ENCODE measurements at regions not wholly inside any gene's neighbourhood (a gene's known extent, or its start where the extent isn't known, plus 50 kb on each side); places are given as distances from the start of the nearest gene placed in this dataset.

DNA sequence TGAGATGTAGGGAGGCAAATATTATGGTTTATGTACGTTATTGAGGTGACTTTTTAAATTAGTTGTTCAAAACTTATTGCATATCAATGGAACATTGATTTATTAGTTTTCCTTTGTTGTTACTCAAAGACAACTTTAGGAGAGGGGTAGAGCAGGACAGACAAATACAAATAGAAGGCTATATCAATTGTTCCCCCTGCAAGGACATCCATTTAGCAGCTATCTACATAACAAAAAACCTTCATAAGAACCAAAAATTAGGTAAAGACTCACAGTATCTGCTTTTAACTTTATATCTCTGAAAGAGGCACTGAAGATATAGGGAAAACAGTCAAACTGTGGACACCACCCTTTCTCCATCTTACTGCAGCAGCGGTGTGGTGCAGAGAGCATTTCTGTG is 958.8 kb downstream of the DIPK2A start:
- Mint-ChIP-seq H3K27me3 (ENCODE audit: insufficient read depth, unreplicated experiment) (no peaks in the 10 kb centered on the region), H3K9me3 (ENCODE audit: unreplicated experiment) (peaks cover 8% of the 10 kb centered on the region), H3K36me3 (ENCODE audit: insufficient read depth, unreplicated experiment) (no peaks in the 10 kb centered on the region), H3K4me1 (ENCODE audit: insufficient read depth, unreplicated experiment) (no peaks in the 10 kb centered on the region), H3K27ac (ENCODE audit: low read depth, unreplicated experiment) (no peak overlapping the region), H3K4me3 (ENCODE audit: unreplicated experiment) (no peak overlapping the region)
- no TSS peak for BruUV-seq (replicated peaks)
- CTCF ChIA-PET: interaction anchor here (0.9 kb wide), 1 partner anchor 22 kb away, joined by 3 read pairs; no protein-coding TSS in a partner anchor
- TF ChIP-seq, protein P1, sequence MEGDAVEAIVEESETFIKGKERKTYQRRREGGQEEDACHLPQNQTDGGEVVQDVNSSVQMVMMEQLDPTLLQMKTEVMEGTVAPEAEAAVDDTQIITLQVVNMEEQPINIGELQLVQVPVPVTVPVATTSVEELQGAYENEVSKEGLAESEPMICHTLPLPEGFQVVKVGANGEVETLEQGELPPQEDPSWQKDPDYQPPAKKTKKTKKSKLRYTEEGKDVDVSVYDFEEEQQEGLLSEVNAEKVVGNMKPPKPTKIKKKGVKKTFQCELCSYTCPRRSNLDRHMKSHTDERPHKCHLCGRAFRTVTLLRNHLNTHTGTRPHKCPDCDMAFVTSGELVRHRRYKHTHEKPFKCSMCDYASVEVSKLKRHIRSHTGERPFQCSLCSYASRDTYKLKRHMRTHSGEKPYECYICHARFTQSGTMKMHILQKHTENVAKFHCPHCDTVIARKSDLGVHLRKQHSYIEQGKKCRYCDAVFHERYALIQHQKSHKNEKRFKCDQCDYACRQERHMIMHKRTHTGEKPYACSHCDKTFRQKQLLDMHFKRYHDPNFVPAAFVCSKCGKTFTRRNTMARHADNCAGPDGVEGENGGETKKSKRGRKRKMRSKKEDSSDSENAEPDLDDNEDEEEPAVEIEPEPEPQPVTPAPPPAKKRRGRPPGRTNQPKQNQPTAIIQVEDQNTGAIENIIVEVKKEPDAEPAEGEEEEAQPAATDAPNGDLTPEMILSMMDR (IDR thresholded peaks at IDR 0.05; ENCODE audit: unreplicated experiment): no peak
- intact Hi-C loops (cut with micrococcal nuclease): no loop called here
- POLR2A ChIA-PET: no interaction called here
- no peak for DNase-seq (ENCODE audit: unreplicated experiment)

DNA sequence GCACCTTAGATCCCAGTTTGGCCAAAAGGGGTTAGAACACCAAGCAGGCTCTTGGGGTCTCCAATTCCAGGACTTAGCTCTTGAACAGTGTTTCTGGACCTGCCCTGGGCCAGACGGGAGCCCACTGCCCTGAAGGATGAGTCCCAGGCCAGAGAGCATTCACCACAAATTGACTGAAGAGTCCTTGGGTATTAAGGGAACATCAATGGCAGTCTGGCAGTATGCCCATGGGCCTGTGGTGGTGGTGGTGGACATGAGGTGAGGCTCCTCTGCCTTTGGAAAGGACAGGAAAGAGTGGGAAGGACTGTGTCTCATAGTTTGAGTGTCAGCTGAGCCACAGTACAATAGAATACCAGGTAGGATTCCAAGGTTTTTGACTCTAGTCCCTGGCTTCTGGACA is 960.0 kb downstream of the DIPK2A start:
- no peaks in the 10 kb centered on the region for H3K27me3 Mint-ChIP-seq (ENCODE audit: insufficient read depth, unreplicated experiment)
- ChIA-PET CTCF (interaction anchor here (0.9 kb wide), 1 partner anchor 20 kb away, joined by 3 read pairs; no protein-coding TSS in a partner anchor), POLR2A (no interaction called here)
- no peak overlapping the region for H3K27ac Mint-ChIP-seq (ENCODE audit: low read depth, unreplicated experiment)
- no peak for DNase-seq (ENCODE audit: unreplicated experiment)
- no peaks in the 10 kb centered on the region for H3K4me1 Mint-ChIP-seq (ENCODE audit: insufficient read depth, unreplicated experiment)
- no peaks in the 10 kb centered on the region for H3K36me3 Mint-ChIP-seq (ENCODE audit: insufficient read depth, unreplicated experiment)
- intact Hi-C loops (cut with micrococcal nuclease): no loop called here
- H3K4me3 Mint-ChIP-seq (ENCODE audit: unreplicated experiment): no peak overlapping the region
- TF ChIP-seq, protein P1 (IDR thresholded peaks at IDR 0.05; ENCODE audit: unreplicated experiment): no peak
- peaks cover 8% of the 10 kb centered on the region for H3K9me3 Mint-ChIP-seq (ENCODE audit: unreplicated experiment)
- BruUV-seq (replicated peaks): no TSS peak

DNA sequence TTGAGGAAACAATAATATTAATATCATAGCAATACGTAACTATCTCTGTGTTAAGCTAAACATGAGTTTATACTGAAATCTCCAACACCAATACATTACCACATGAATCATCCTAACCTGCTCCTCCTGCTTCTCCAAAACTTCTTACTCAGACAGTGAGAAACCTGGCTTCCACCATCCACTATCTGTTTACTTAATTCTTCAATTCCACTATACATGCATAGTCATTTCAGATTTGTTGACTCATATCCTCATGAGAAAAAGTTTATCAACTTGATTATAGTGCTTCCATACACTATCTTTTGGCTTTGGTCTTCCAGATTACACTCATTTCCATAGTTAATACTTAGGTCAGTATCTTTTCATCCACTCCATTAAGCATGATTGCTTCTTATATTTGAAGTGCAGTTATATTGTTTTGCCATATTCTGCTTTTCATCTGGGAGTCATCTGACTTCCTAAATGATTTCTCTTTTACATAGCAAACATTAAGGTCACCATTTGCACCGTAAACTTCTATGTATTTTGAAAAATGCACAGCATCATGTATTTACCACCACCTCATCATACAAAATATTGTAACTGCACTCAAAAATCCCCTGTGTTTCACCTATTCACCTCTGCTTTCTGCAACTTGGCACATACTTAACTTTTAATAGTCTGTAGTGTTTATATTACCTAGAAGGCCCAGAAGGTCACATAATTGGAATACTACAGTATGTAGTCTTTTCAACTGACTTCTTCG is 970.6 kb downstream of the DIPK2A start:
- ChIA-PET CTCF (no interaction called here), POLR2A (no interaction called here)
- Mint-ChIP-seq H3K4me3 (ENCODE audit: unreplicated experiment) (no peak overlapping the region), H3K27ac (ENCODE audit: low read depth, unreplicated experiment) (no peak overlapping the region), H3K9me3 (ENCODE audit: unreplicated experiment) (peaks cover 12% of the 10 kb centered on the region), H3K36me3 (ENCODE audit: insufficient read depth, unreplicated experiment) (no peaks in the 10 kb centered on the region), H3K4me1 (ENCODE audit: insufficient read depth, unreplicated experiment) (peaks cover 12% of the 10 kb centered on the region), H3K27me3 (ENCODE audit: insufficient read depth, unreplicated experiment) (no peaks in the 10 kb centered on the region)
- DNase-seq (ENCODE audit: unreplicated experiment): no peak
- intact Hi-C loops (cut with micrococcal nuclease): no loop called here
- TF ChIP-seq, protein P1 (IDR thresholded peaks at IDR 0.05; ENCODE audit: unreplicated experiment): no peak
- no TSS peak for BruUV-seq (replicated peaks)

- Mint-ChIP-seq H3K27ac (ENCODE audit: low read depth, unreplicated experiment) (no peak overlapping the region), H3K4me1 (ENCODE audit: insufficient read depth, unreplicated experiment) (peaks cover 12% of the 10 kb centered on the region), H3K4me3 (ENCODE audit: unreplicated experiment) (no peak overlapping the region), H3K27me3 (ENCODE audit: insufficient read depth, unreplicated experiment) (no peaks in the 10 kb centered on the region), H3K9me3 (ENCODE audit: unreplicated experiment) (peaks cover 12% of the 10 kb centered on the region), H3K36me3 (ENCODE audit: insufficient read depth, unreplicated experiment) (no peaks in the 10 kb centered on the region)
- TF ChIP-seq, protein P1 (IDR thresholded peaks at IDR 0.05; ENCODE audit: unreplicated experiment): no peak
- no TSS peak for BruUV-seq (replicated peaks)
- DNase-seq (ENCODE audit: unreplicated experiment): no peak
- ChIA-PET POLR2A (no interaction called here), CTCF (no interaction called here)
- intact Hi-C loops (cut with micrococcal nuclease): no loop called here
Observed at GRCh38 chr3:144942838-144943197, 971.2 kb downstream of the DIPK2A start.
